ENCODE measurements at regions not wholly inside any gene's neighbourhood (a gene's known extent, or its start where the extent isn't known, plus 50 kb on each side); places are given as distances from the start of the nearest gene placed in this dataset.

GRCh38 chr16:66315210-66315825 is 51.2 kb upstream of the CDH5 start:
- intact Hi-C loops (cut with micrococcal nuclease): loop anchor here (1.0 kb wide), 1 partner anchor 41 kb away; no protein-coding TSS in a partner anchor

GRCh38 chr16:66311306-66311705 is 55.2 kb upstream of the CDH5 start:
- intact Hi-C loops (cut with micrococcal nuclease): no loop called here

GRCh38 chr16:66309215-66309807 is 57.2 kb upstream of the CDH5 start:
- intact Hi-C loops (cut with micrococcal nuclease): no loop called here

- intact Hi-C loops (cut with micrococcal nuclease): no loop called here
Measured at GRCh38 chr16:66308096-66308495, 58.4 kb upstream of the CDH5 start.

GRCh38 chr16:66306366-66307150 is 59.9 kb upstream of the CDH5 start:
- intact Hi-C loops (cut with micrococcal nuclease): no loop called here

- intact Hi-C loops (cut with micrococcal nuclease): no loop called here
Measured at GRCh38 chr16:66304961-66305360, 61.5 kb upstream of the CDH5 start.

GRCh38 chr16:66304151-66304550 is 62.3 kb upstream of the CDH5 start:
- intact Hi-C loops (cut with micrococcal nuclease): no loop called here

GRCh38 chr16:66300501-66300900 is 66.0 kb upstream of the CDH5 start:
- intact Hi-C loops (cut with micrococcal nuclease): no loop called here

GRCh38 chr16:66300037-66300436 is 66.5 kb upstream of the CDH5 start:
- intact Hi-C loops (cut with micrococcal nuclease): no loop called here

- intact Hi-C loops (cut with micrococcal nuclease): no loop called here
Measured at GRCh38 chr16:66299349-66299748, 67.1 kb upstream of the CDH5 start.

- intact Hi-C loops (cut with micrococcal nuclease): no loop called here
Measured at GRCh38 chr16:66298571-66299120, 67.8 kb upstream of the CDH5 start.

GRCh38 chr16:66298006-66298405 is 68.5 kb upstream of the CDH5 start:
- intact Hi-C loops (cut with micrococcal nuclease): no loop called here

- intact Hi-C loops (cut with micrococcal nuclease): no loop called here
Measured at GRCh38 chr16:66296591-66296990, 69.9 kb upstream of the CDH5 start.

GRCh38 chr16:66295761-66296546 is 70.5 kb upstream of the CDH5 start:
- intact Hi-C loops (cut with micrococcal nuclease): no loop called here

- intact Hi-C loops (cut with micrococcal nuclease): no loop called here
Measured at GRCh38 chr16:66295213-66295612, 71.3 kb upstream of the CDH5 start.

- intact Hi-C loops (cut with micrococcal nuclease): no loop called here
Measured at GRCh38 chr16:66294507-66294906, 72.0 kb upstream of the CDH5 start.

GRCh38 chr16:66293932-66294331 is 72.6 kb upstream of the CDH5 start:
- intact Hi-C loops (cut with micrococcal nuclease): no loop called here

- intact Hi-C loops (cut with micrococcal nuclease): no loop called here
Measured at GRCh38 chr16:66293207-66293735, 73.2 kb upstream of the CDH5 start.

GRCh38 chr16:66292241-66292935 is 74.1 kb upstream of the CDH5 start:
- intact Hi-C loops (cut with micrococcal nuclease): no loop called here

- intact Hi-C loops (cut with micrococcal nuclease): no loop called here
Measured at GRCh38 chr16:66291833-66292232, 74.7 kb upstream of the CDH5 start.

GRCh38 chr16:66290431-66290830 is 76.1 kb upstream of the CDH5 start:
- intact Hi-C loops (cut with micrococcal nuclease): no loop called here
